ENCODE measurements at regions not wholly inside any gene's neighbourhood (a gene's known extent, or its start where the extent isn't known, plus 50 kb on each side); places are given as distances from the start of the nearest gene placed in this dataset.

GRCh38 chr9:87781331-87781730 is 55.4 kb downstream of the CTSL start:
- TF ChIP-seq CTCF (IDR thresholded peaks at IDR 0.05): no peak

- TF ChIP-seq CTCF (IDR thresholded peaks at IDR 0.05): no peak
These were observed 57.3 kb downstream of the CTSL start for GRCh38 chr9:87783180-87783579.

- TF ChIP-seq CTCF (IDR thresholded peaks at IDR 0.05): no peak
These were observed 60.5 kb downstream of the CTSL start for GRCh38 chr9:87786423-87786822.

GRCh38 chr9:87786876-87787275 is 61.0 kb downstream of the CTSL start:
- TF ChIP-seq CTCF (IDR thresholded peaks at IDR 0.05): no peak

GRCh38 chr9:87787735-87788134 is 61.8 kb downstream of the CTSL start:
- TF ChIP-seq CTCF (IDR thresholded peaks at IDR 0.05): no peak

- no peak for TF ChIP-seq CTCF (IDR thresholded peaks at IDR 0.05)
These were observed 66.9 kb downstream of the CTSL start for GRCh38 chr9:87792831-87793288.

GRCh38 chr9:87793292-87793691 is 67.4 kb downstream of the CTSL start:
- no peak for TF ChIP-seq CTCF (IDR thresholded peaks at IDR 0.05)

GRCh38 chr9:87795178-87795577 is 69.3 kb downstream of the CTSL start:
- TF ChIP-seq CTCF (IDR thresholded peaks at IDR 0.05): no peak
